Heart left ventricle (tissue), 13 donors: ENCODE measurements at regions not wholly inside any gene's neighbourhood (a gene's known extent, or its start where the extent isn't known, plus 50 kb on each side); places are given as distances from the start of the nearest gene placed in this dataset.

Source experiments
- CTCF ChIP-seq, 12 donors: fragments of 200-600 bp; sonication (generic) in 4 of 12; IDR thresholded peaks; one replicate each; pipeline versions ENCODE4 v1.5.0 to v1.8.0; 2018 to 2022; ENCODE audit warnings: antibody characterized with exemption in 12 of 12, mild to moderate bottlenecking in 5 of 12
- POLR2A ChIP-seq, 2 donors: fragments of 450-650 bp; IDR thresholded peaks; one replicate each; pipeline ENCODE4 v1.6.1; 2017; ENCODE audit warnings: antibody characterized with exemption in 2 of 2, mild to moderate bottlenecking in 2 of 2, moderate library complexity in 2 of 2
- donor health status: ischemic (EF 13 %, LVEDD 7.1; RV severe dilation, severe dysfunction).
- donor health status: DM: no; HTN: yes; CAD: no.
- donor health status: DM: no; HTN: no; CAD: no.
- donor health status: ischemic (EF 25% LVEDD 6.9; RV normal size, moderate dysfunction).
- donor health status: ischemic (EF 25% LVEDD 5.7; RV mildly dilated, moderate dysfunction).
- donor health status: ischemic (EF 35%, LVEDD 5.7; RV mildly dilated, moderate dysfunction).
- donor health status: nonischemic (EF 11% LVEDD 7.7; RV severe dilation, severe dysfunction).
- donor health status: DM: yes; HTN: yes; CAD: no.
- donor health status: PGD.
- donor health status: ischemic (EF 29% LVEDD 5.4; RV normal size, mild dysfunction).
- donor health status: nonischemic (EF 23%, LVEDD 6.1; RV moderate dilation, normal function).

GRCh38 chrX:114251575-114251974 lies 332.3 kb upstream of the HTR2C start:
- TF ChIP-seq CTCF (IDR thresholded peaks at IDR 0.05) (no peak), POLR2A (IDR thresholded peaks at IDR 0.05) (no peak)
